ENCODE measurements at regions not wholly inside any gene's neighbourhood (a gene's known extent, or its start where the extent isn't known, plus 50 kb on each side); places are given as distances from the start of the nearest gene placed in this dataset.

GRCh38 chr12:90870971-90871725 lies 83.8 kb downstream of the CCER1 start:
- no peak overlapping the region for H3K27ac ChIP-seq (ENCODE audit: low read length)
- no peak overlapping the region for H3K9ac ChIP-seq (ENCODE audit: low read length)
- no peaks in the 10 kb centered on the region for H3K4me1 ChIP-seq (ENCODE audit: low read length)
- no peak overlapping the region for H3K4me2 ChIP-seq (ENCODE audit: low read length)
- TF ChIP-seq EZH2phosphoT487 (IDR thresholded peaks at IDR 0.05; ENCODE audit: low read depth) = no peak
- TF ChIP-seq, protein P1, sequence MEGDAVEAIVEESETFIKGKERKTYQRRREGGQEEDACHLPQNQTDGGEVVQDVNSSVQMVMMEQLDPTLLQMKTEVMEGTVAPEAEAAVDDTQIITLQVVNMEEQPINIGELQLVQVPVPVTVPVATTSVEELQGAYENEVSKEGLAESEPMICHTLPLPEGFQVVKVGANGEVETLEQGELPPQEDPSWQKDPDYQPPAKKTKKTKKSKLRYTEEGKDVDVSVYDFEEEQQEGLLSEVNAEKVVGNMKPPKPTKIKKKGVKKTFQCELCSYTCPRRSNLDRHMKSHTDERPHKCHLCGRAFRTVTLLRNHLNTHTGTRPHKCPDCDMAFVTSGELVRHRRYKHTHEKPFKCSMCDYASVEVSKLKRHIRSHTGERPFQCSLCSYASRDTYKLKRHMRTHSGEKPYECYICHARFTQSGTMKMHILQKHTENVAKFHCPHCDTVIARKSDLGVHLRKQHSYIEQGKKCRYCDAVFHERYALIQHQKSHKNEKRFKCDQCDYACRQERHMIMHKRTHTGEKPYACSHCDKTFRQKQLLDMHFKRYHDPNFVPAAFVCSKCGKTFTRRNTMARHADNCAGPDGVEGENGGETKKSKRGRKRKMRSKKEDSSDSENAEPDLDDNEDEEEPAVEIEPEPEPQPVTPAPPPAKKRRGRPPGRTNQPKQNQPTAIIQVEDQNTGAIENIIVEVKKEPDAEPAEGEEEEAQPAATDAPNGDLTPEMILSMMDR (IDR thresholded peaks at IDR 0.05; ENCODE audit: low read depth, low read length) = no peak
- H2AFZ ChIP-seq (ENCODE audit: low read depth, low read length) = no peak overlapping the region
- H3K36me3 ChIP-seq (replicated peaks; ENCODE audit: low read depth, low read length) = no peaks in the 10 kb centered on the region
- no peaks in the 10 kb centered on the region for H3K9me3 ChIP-seq (ENCODE audit: insufficient read depth, low read length)
- H4K20me1 ChIP-seq (ENCODE audit: insufficient read depth, low read length) = no peaks in the 10 kb centered on the region
- no peaks in the 10 kb centered on the region for H3K27me3 ChIP-seq (ENCODE audit: low read depth, low read length)
- H3K79me2 ChIP-seq (ENCODE audit: low read length) = no peaks in the 10 kb centered on the region
- no peak overlapping the region for H3K4me3 ChIP-seq (ENCODE audit: low read length)

DNA sequence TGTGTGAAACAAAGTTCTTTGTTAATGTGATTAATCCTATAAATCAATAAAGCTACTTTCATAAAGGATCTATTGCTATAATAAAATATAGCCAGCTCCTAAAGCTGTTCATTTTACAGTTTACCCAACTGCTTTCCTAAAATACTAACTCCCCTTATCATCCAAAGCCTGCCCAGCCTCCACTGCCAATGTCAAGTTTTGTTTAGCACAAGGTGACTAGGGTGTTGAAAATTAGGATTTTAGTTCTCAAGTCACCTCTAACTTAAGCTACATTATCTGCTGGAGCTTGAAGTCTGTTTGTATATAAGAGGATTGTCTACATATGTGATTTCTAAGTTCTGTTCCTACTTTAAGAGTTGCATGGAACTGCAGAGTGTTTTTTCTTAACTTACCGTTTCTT lies 86.3 kb downstream of the CCER1 start:
- no peaks in the 10 kb centered on the region for H3K27me3 ChIP-seq (ENCODE audit: low read depth, low read length)
- H3K27ac ChIP-seq (ENCODE audit: low read length) = no peak overlapping the region
- no peaks in the 10 kb centered on the region for H3K79me2 ChIP-seq (ENCODE audit: low read length)
- H4K20me1 ChIP-seq (ENCODE audit: insufficient read depth, low read length) = no peaks in the 10 kb centered on the region
- H3K4me2 ChIP-seq (ENCODE audit: low read length) = no peak overlapping the region
- no peak overlapping the region for H3K9ac ChIP-seq (ENCODE audit: low read length)
- TF ChIP-seq, protein P1 (IDR thresholded peaks at IDR 0.05; ENCODE audit: low read depth, low read length) = no peak
- TF ChIP-seq EZH2phosphoT487 (IDR thresholded peaks at IDR 0.05; ENCODE audit: low read depth) = no peak
- H3K9me3 ChIP-seq (ENCODE audit: insufficient read depth, low read length) = no peaks in the 10 kb centered on the region
- no peak overlapping the region for H3K4me3 ChIP-seq (ENCODE audit: low read length)
- no peaks in the 10 kb centered on the region for H3K36me3 ChIP-seq (replicated peaks; ENCODE audit: low read depth, low read length)
- no peaks in the 10 kb centered on the region for H3K4me1 ChIP-seq (ENCODE audit: low read length)
- no peak overlapping the region for H2AFZ ChIP-seq (ENCODE audit: low read depth, low read length)

GRCh38 chr12:90859591-90859990 lies 95.4 kb downstream of the CCER1 start:
- Histone ChIP-seq H3K4me1 (ENCODE audit: low read length) (peaks cover under 1% of the 10 kb centered on the region; the same call in 1 of the 2 replicates), H3K4me3 (ENCODE audit: low read length) (no peak overlapping the region), H3K9me3 (ENCODE audit: insufficient read depth, low read length) (no peaks in the 10 kb centered on the region), H3K36me3 (replicated peaks; ENCODE audit: low read depth, low read length) (no peaks in the 10 kb centered on the region), H3K4me2 (ENCODE audit: low read length) (no peak overlapping the region), H3K27ac (ENCODE audit: low read length) (no peak overlapping the region), H4K20me1 (ENCODE audit: insufficient read depth, low read length) (no peaks in the 10 kb centered on the region), H2AFZ (ENCODE audit: low read depth, low read length) (no peak overlapping the region), H3K9ac (ENCODE audit: low read length) (no peak overlapping the region), H3K79me2 (ENCODE audit: low read length) (no peaks in the 10 kb centered on the region), H3K27me3 (ENCODE audit: low read depth, low read length) (no peaks in the 10 kb centered on the region)
- no peak for TF ChIP-seq EZH2phosphoT487 (IDR thresholded peaks at IDR 0.05; ENCODE audit: low read depth)
- TF ChIP-seq, protein P1 (IDR thresholded peaks at IDR 0.05; ENCODE audit: low read depth, low read length) = no peak

GRCh38 chr12:90858252-90858651 lies 96.7 kb downstream of the CCER1 start:
- Histone ChIP-seq H3K27me3 (ENCODE audit: low read depth, low read length) (no peaks in the 10 kb centered on the region), H3K4me3 (ENCODE audit: low read length) (no peak overlapping the region), H3K4me2 (ENCODE audit: low read length) (no peak overlapping the region), H3K79me2 (ENCODE audit: low read length) (no peaks in the 10 kb centered on the region), H4K20me1 (ENCODE audit: insufficient read depth, low read length) (no peaks in the 10 kb centered on the region), H3K9me3 (ENCODE audit: insufficient read depth, low read length) (no peaks in the 10 kb centered on the region), H3K36me3 (replicated peaks; ENCODE audit: low read depth, low read length) (no peaks in the 10 kb centered on the region), H3K9ac (ENCODE audit: low read length) (no peak overlapping the region), H3K4me1 (ENCODE audit: low read length) (peaks cover 6% of the 10 kb centered on the region; the same call in 1 of the 2 replicates), H2AFZ (ENCODE audit: low read depth, low read length) (no peak overlapping the region), H3K27ac (ENCODE audit: low read length) (no peak overlapping the region)
- TF ChIP-seq EZH2phosphoT487 (IDR thresholded peaks at IDR 0.05; ENCODE audit: low read depth) = no peak
- TF ChIP-seq, protein P1 (IDR thresholded peaks at IDR 0.05; ENCODE audit: low read depth, low read length) = no peak
